ENCODE measurements at regions not wholly inside any gene's neighbourhood (a gene's known extent, or its start where the extent isn't known, plus 50 kb on each side); places are given as distances from the start of the nearest gene placed in this dataset.
"Not testable (repeated sequence)": the region's sequence is repeated elsewhere in the genome, so short reads cannot be mapped to it uniquely, and the experiment has no call there.

DNA sequence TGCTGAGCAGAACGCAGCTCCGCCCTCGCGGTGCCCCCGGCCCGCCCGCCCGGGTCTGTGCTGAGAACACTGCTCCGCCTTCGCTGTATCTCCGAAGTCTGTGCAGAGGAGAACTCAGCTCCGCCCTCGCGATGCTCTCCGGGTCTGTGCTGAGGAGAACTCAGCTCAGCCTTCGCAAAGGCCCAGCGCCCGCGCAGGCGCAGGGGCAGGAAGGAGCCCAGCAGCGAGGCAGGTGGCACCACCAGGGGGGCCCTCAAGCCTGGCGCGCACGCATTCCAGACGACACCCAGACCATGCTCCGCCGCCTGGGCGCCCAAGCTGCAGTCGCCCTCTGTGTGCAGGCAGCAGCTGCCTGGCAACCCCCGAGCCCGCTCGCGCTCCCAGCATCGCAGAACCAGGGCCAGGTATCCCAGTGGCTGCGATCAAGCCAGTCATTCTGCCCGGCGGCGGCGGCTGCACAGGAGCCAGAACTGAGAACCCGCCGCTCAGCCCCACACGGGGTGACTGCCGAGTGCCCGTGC lies 64.1 kb upstream of the GPR39 start:
- H2BK12ac ChIP-seq (ENCODE audit: low read length in 2 of 2); H3K27me3 ChIP-seq (ENCODE audit: control insufficient read depth in 1 of 2, insufficient read depth in 1 of 2, low read length in 2 of 2); H3K14ac ChIP-seq (ENCODE audit: low read length in 2 of 2); H3K9me3 ChIP-seq (ENCODE audit: control insufficient read depth, low read length); H2BK5ac ChIP-seq (ENCODE audit: low read depth, low read length, poor library complexity, severe bottlenecking); H3K36me3 ChIP-seq (ENCODE audit: control insufficient read depth in 1 of 2, insufficient read depth in 2 of 2, low read depth in 1 of 2, low read length in 2 of 2); H3K9ac ChIP-seq (ENCODE audit: low read length); H3K79me1 ChIP-seq (replicated peaks; ENCODE audit: low read length, poor library complexity, severe bottlenecking); H4K8ac ChIP-seq (ENCODE audit: low read length); H2BK120ac ChIP-seq (ENCODE audit: low read depth, low read length); H2AK5ac ChIP-seq (ENCODE audit: low read length, severe bottlenecking); H3K27ac ChIP-seq (ENCODE audit: low read length, poor library complexity, severe bottlenecking); H3K4me1 ChIP-seq (ENCODE audit: control insufficient read depth, insufficient read depth, low read depth, low read length); H3K23ac ChIP-seq (ENCODE audit: low read length in 2 of 2); H3K4ac ChIP-seq (ENCODE audit: low read depth in 1 of 2, low read length in 2 of 2); H4K91ac ChIP-seq (ENCODE audit: low read length); H2BK15ac ChIP-seq (ENCODE audit: low read depth, poor library complexity, severe bottlenecking): not testable (repeated sequence)
- 0% methylated on average over 22 of the region's 44 CpGs for WGBS
- Histone ChIP-seq H2AFZ (ENCODE audit: low read depth, low read length) (peak overlapping the region; percentile 42), H3K4me3 (ENCODE audit: insufficient read depth in 1 of 2, low read depth in 1 of 2, low read length in 2 of 2) (peak overlapping the region; percentile 44 to 70), H3K4me2 (ENCODE audit: low read length, poor library complexity, severe bottlenecking) (peak overlapping the region; percentile 88), H3K18ac (ENCODE audit: low read depth in 1 of 2, low read length in 2 of 2) (peak overlapping the region in 1 of 2 experiments; percentile 24)
- DNase-seq: peak; percentile 58

DNA sequence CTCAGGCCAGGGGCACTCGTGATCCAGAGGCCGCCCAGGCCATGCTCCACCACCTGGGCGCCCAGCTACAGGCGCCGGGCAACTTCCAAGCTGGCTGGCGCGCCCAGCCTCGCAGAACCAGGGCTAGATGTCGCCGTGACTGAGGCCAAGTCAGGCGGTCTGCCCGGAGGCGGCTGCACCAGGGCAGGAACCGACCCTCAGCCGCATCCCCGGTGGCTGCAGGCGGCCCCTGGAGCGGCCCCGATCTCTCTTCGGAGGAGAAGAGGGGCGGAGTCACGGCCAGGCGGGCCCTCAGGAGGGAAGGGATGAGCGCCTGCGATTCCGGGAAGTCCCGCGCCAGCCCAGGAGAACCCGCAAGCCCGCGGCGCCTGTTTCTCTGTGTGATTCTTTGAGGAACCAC lies 63.2 kb upstream of the GPR39 start:
- H3K9me3 ChIP-seq (ENCODE audit: control insufficient read depth, low read length); H3K14ac ChIP-seq (ENCODE audit: low read length in 2 of 2); H3K27ac ChIP-seq (ENCODE audit: low read length, poor library complexity, severe bottlenecking); H4K8ac ChIP-seq (ENCODE audit: low read length); H4K91ac ChIP-seq (ENCODE audit: low read length); H3K23ac ChIP-seq (ENCODE audit: low read length in 2 of 2); H3K27me3 ChIP-seq (ENCODE audit: control insufficient read depth in 1 of 2, insufficient read depth in 1 of 2, low read length in 2 of 2); H2BK12ac ChIP-seq (ENCODE audit: low read length in 2 of 2); H2BK15ac ChIP-seq (ENCODE audit: low read depth, poor library complexity, severe bottlenecking); H2AK5ac ChIP-seq (ENCODE audit: low read length, severe bottlenecking); H2BK120ac ChIP-seq (ENCODE audit: low read depth, low read length); H3K36me3 ChIP-seq (ENCODE audit: control insufficient read depth in 1 of 2, insufficient read depth in 2 of 2, low read depth in 1 of 2, low read length in 2 of 2); H3K4ac ChIP-seq (ENCODE audit: low read depth in 1 of 2, low read length in 2 of 2); H2BK5ac ChIP-seq (ENCODE audit: low read depth, low read length, poor library complexity, severe bottlenecking); H3K79me1 ChIP-seq (replicated peaks; ENCODE audit: low read length, poor library complexity, severe bottlenecking); H2AFZ ChIP-seq (ENCODE audit: low read depth, low read length); H3K4me1 ChIP-seq (ENCODE audit: control insufficient read depth, insufficient read depth, low read depth, low read length): not testable (repeated sequence)
- under 1% methylated on average over 24 of the region's 32 CpGs for WGBS
- DNase-seq: peak; percentile 46
- Histone ChIP-seq H3K4me2 (ENCODE audit: low read length, poor library complexity, severe bottlenecking) (peak overlapping the region; percentile 91), H3K4me3 (ENCODE audit: insufficient read depth in 1 of 2, low read depth in 1 of 2, low read length in 2 of 2) (peak overlapping the region; percentile 60 to 70), H3K9ac (ENCODE audit: low read length) (peak overlapping the region; percentile 48), H3K18ac (ENCODE audit: low read depth in 1 of 2, low read length in 2 of 2) (peak overlapping the region in 1 of 2 experiments; percentile 54)

DNA sequence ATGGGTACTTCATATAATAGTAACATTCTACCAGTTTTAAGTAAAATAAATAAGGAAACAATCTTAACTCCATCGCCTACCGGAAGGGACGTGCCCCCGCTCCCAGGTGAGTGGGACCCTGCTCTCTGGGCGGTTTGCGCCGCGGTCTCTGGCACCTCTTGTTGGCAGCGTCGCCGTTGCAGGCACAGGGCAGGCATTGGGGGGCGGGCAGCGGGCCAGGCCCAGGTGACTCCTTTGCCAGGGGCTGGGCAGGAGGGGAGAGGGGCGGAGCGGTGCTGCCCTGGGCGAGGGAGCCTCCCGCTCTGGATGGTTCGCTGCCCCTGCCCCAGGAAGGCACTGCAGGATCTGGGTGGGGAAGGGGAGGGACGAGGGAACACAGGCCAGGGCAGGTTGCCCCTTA lies 55.6 kb upstream of the GPR39 start:
- H2BK5ac ChIP-seq (ENCODE audit: low read depth, low read length, poor library complexity, severe bottlenecking); H2BK120ac ChIP-seq (ENCODE audit: low read depth, low read length); H3K27ac ChIP-seq (ENCODE audit: low read length, poor library complexity, severe bottlenecking); H3K23ac ChIP-seq (ENCODE audit: low read length in 2 of 2); H3K18ac ChIP-seq (ENCODE audit: low read depth in 1 of 2, low read length in 2 of 2); H3K27me3 ChIP-seq (ENCODE audit: control insufficient read depth in 1 of 2, insufficient read depth in 1 of 2, low read length in 2 of 2); H3K4ac ChIP-seq (ENCODE audit: low read depth in 1 of 2, low read length in 2 of 2); DNase-seq; H3K14ac ChIP-seq (ENCODE audit: low read length in 2 of 2); H2BK12ac ChIP-seq (ENCODE audit: low read length in 2 of 2); H4K91ac ChIP-seq (ENCODE audit: low read length); H2AFZ ChIP-seq (ENCODE audit: low read depth, low read length); H3K36me3 ChIP-seq (ENCODE audit: control insufficient read depth in 1 of 2, insufficient read depth in 2 of 2, low read depth in 1 of 2, low read length in 2 of 2); H3K4me2 ChIP-seq (ENCODE audit: low read length, poor library complexity, severe bottlenecking); H3K4me1 ChIP-seq (ENCODE audit: control insufficient read depth, insufficient read depth, low read depth, low read length); H3K4me3 ChIP-seq (ENCODE audit: insufficient read depth in 1 of 2, low read depth in 1 of 2, low read length in 2 of 2); H2BK15ac ChIP-seq (ENCODE audit: low read depth, poor library complexity, severe bottlenecking); H3K9ac ChIP-seq (ENCODE audit: low read length); H2AK5ac ChIP-seq (ENCODE audit: low read length, severe bottlenecking); H4K8ac ChIP-seq (ENCODE audit: low read length); H3K79me1 ChIP-seq (replicated peaks; ENCODE audit: low read length, poor library complexity, severe bottlenecking): not testable (repeated sequence)
- 92% methylated on average over 13 of the region's 19 CpGs for WGBS
- H3K9me3 ChIP-seq (ENCODE audit: control insufficient read depth, low read length): peaks cover 12% of the 10 kb centered on the region

DNA sequence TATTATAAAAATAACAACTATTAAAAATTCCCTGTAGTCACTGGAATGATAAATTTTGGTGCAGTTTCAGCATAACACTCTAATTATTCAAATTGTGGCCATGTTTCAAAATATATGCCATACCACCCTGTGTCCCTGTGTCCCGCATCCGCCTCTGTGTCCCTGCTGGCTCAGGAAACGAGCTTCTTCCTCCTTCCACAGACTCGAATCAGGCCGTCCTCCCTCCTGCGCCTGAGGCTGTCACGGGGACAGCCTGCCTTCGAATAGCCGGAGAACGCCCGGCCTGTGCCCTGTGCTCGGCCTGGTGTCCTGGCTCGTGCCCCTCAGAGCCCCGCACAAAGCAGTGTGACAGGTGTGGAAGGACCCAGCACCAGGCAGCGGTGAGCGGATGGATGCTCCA lies 55.1 kb upstream of the GPR39 start:
- H3K9ac ChIP-seq (ENCODE audit: low read length); H3K79me1 ChIP-seq (replicated peaks; ENCODE audit: low read length, poor library complexity, severe bottlenecking); DNase-seq; H2AK5ac ChIP-seq (ENCODE audit: low read length, severe bottlenecking); H3K27me3 ChIP-seq (ENCODE audit: control insufficient read depth in 1 of 2, insufficient read depth in 1 of 2, low read length in 2 of 2); H2BK120ac ChIP-seq (ENCODE audit: low read depth, low read length); H2BK15ac ChIP-seq (ENCODE audit: low read depth, poor library complexity, severe bottlenecking); H2BK12ac ChIP-seq (ENCODE audit: low read length in 2 of 2); H3K27ac ChIP-seq (ENCODE audit: low read length, poor library complexity, severe bottlenecking); H4K8ac ChIP-seq (ENCODE audit: low read length); H3K14ac ChIP-seq (ENCODE audit: low read length in 2 of 2); H3K36me3 ChIP-seq (ENCODE audit: control insufficient read depth in 1 of 2, insufficient read depth in 2 of 2, low read depth in 1 of 2, low read length in 2 of 2); H3K18ac ChIP-seq (ENCODE audit: low read depth in 1 of 2, low read length in 2 of 2); H2AFZ ChIP-seq (ENCODE audit: low read depth, low read length); H3K4me2 ChIP-seq (ENCODE audit: low read length, poor library complexity, severe bottlenecking); H3K4ac ChIP-seq (ENCODE audit: low read depth in 1 of 2, low read length in 2 of 2); H4K91ac ChIP-seq (ENCODE audit: low read length); H3K4me1 ChIP-seq (ENCODE audit: control insufficient read depth, insufficient read depth, low read depth, low read length); H3K4me3 ChIP-seq (ENCODE audit: insufficient read depth in 1 of 2, low read depth in 1 of 2, low read length in 2 of 2); H3K23ac ChIP-seq (ENCODE audit: low read length in 2 of 2); H2BK5ac ChIP-seq (ENCODE audit: low read depth, low read length, poor library complexity, severe bottlenecking): not testable (repeated sequence)
- WGBS: 80% methylated on average over 1 of the region's 16 CpGs
- H3K9me3 ChIP-seq (ENCODE audit: control insufficient read depth, low read length): peaks cover 12% of the 10 kb centered on the region
